Neural cell (in vitro differentiated cells): ENCODE measurements at regions not wholly inside any gene's neighbourhood (a gene's known extent, or its start where the extent isn't known, plus 50 kb on each side); places are given as distances from the start of the nearest gene placed in this dataset.

ENCODE experiments used
- H2AFZ ChIP-seq: fragments of 200-600, 300-800 bp; sonication (generic), shearing (Covaris generic); 2 replicates; pipeline ENCODE4 v1.6.0; 2014; ENCODE audit warnings: low read depth, mild to moderate bottlenecking, antibody characterized with exemption, low read length, moderate library complexity
- H3F3A ChIP-seq: fragments of 200-600 bp; shearing (Covaris generic); 2 replicates; pipeline ENCODE4 v1.6.1; 2016; ENCODE audit warnings: mild to moderate bottlenecking, moderate library complexity, mixed read lengths, antibody characterized with exemption, low read length; ENCODE audit not compliant: insufficient read depth, poor library complexity, severe bottlenecking
- H3K27ac ChIP-seq: fragments of 200-600, 300-800 bp; sonication (generic), shearing (Covaris generic); 2 replicates; pipeline ENCODE4 v1.5.1; 2014; ENCODE audit warnings: mild to moderate bottlenecking, low read length, moderate library complexity
- H3K27me3 ChIP-seq: fragments of 300-800, 200-600 bp; sonication (generic), shearing (Covaris generic); 2 replicates; pipeline ENCODE4 v1.6.0; 2014; ENCODE audit warnings: mild to moderate bottlenecking, low read depth, low read length, moderate library complexity; ENCODE audit not compliant: insufficient read depth
- H3K36me3 ChIP-seq: fragments of 300-800, 200-600 bp; sonication (generic), shearing (Covaris generic); 2 replicates; pipeline ENCODE4 v1.5.1; 2014; ENCODE audit warnings: mild to moderate bottlenecking, antibody characterized with exemption, low read length, moderate library complexity; ENCODE audit not compliant: insufficient read depth
- H3K4me2 ChIP-seq: fragments of 300-800, 200-600 bp; sonication (generic), shearing (Covaris generic); 2 replicates; pipeline ENCODE4 v1.6.0; 2014; ENCODE audit warnings: mild to moderate bottlenecking, low read length
- H3K4me3 ChIP-seq: fragments of 300-800, 200-600 bp; sonication (generic), shearing (Covaris generic); 2 replicates; pipeline ENCODE4 v1.5.1; 2014; ENCODE audit warnings: mild to moderate bottlenecking, low read length, moderate library complexity
- H3K79me2 ChIP-seq: fragments of 200-600 bp; shearing (Covaris generic); replicated peaks from 2 replicates; pipeline ENCODE4 v1.6.0; 2014; ENCODE audit warnings: mild to moderate bottlenecking, low read length, moderate library complexity; ENCODE audit not compliant: insufficient read depth
- H3K9ac ChIP-seq: fragments of 300-800, 200-600 bp; sonication (generic), shearing (Covaris generic); 2 replicates; pipeline ENCODE4 v1.6.1; 2016; ENCODE audit warnings: mild to moderate bottlenecking, low read length, mixed read lengths
- H3K9me2 ChIP-seq: fragments of 200-600 bp; shearing (Covaris generic); 2 replicates; pipeline ENCODE4 v1.6.1; 2016; ENCODE audit warnings: mild to moderate bottlenecking, low read length, mixed read lengths; ENCODE audit not compliant: insufficient read depth
- H3K9me3 ChIP-seq: fragments of 200-600, 300-800 bp; sonication (generic), shearing (Covaris generic); 2 replicates; pipeline ENCODE4 v1.6.1; 2016; ENCODE audit warnings: mild to moderate bottlenecking, mixed run types, low read length, moderate library complexity, mixed read lengths
- H4K20me1 ChIP-seq: fragments of 200-600 bp; shearing (Covaris generic); 2 replicates; pipeline ENCODE4 v1.6.1; 2016; ENCODE audit warnings: mild to moderate bottlenecking, mixed run types; ENCODE audit not compliant: insufficient read depth
- EP300 ChIP-seq: fragments of 450-650 bp; conservative IDR thresholded peaks from 2 replicates; pipeline ENCODE4 v1.6.1; 2014; ENCODE audit warnings: antibody characterized with exemption, mild to moderate bottlenecking, moderate library complexity; ENCODE audit not compliant: poor library complexity, severe bottlenecking
- EZH2 ChIP-seq: fragments of 200-600, 300-800 bp; shearing (Covaris generic), sonication (generic); IDR thresholded peaks from 2 replicates; pipeline ENCODE4 v1.6.1; 2014; ENCODE audit warnings: antibody characterized with exemption, low read length, borderline replicate concordance, mild to moderate bottlenecking; ENCODE audit not compliant: insufficient read depth, poor library complexity, severe bottlenecking
- MXI1 ChIP-seq: fragments of 450-650 bp; conservative IDR thresholded peaks from 2 replicates; pipeline ENCODE4 v1.6.1; 2014; ENCODE audit warnings: antibody characterized with exemption, mild to moderate bottlenecking; ENCODE audit not compliant: poor library complexity, severe bottlenecking
- POLR2AphosphoS5 ChIP-seq: IDR thresholded peaks from 2 replicates; pipeline ENCODE4 v1.6.1; 2012
- RAD21 ChIP-seq: fragments of 450-650 bp; conservative IDR thresholded peaks from 2 replicates; pipeline ENCODE4 v1.6.1; 2014; ENCODE audit warnings: antibody characterized with exemption, mild to moderate bottlenecking, moderate library complexity
- SMC3 ChIP-seq: fragments of 450-650 bp; conservative IDR thresholded peaks from 2 replicates; pipeline ENCODE4 v1.6.1; 2014; ENCODE audit warnings: antibody characterized with exemption, mild to moderate bottlenecking, moderate library complexity; ENCODE audit not compliant: poor library complexity
- TAF1 ChIP-seq: IDR thresholded peaks from 2 replicates; pipeline ENCODE4 v1.6.1; 2012; ENCODE audit warnings: low read depth
- TF ChIP-seq, protein P1 (sequence below): IDR thresholded peaks from 2 replicates; pipeline ENCODE4 v1.6.1; 2012; ENCODE audit warnings: borderline replicate concordance
- TF ChIP-seq, protein P2 (sequence below): fragments of 450-650 bp; IDR thresholded peaks from 2 replicates; pipeline ENCODE4 v1.5.1; 2014; ENCODE audit warnings: antibody characterized with exemption, mild to moderate bottlenecking, moderate library complexity; ENCODE audit not compliant: poor library complexity, severe bottlenecking

DNA sequence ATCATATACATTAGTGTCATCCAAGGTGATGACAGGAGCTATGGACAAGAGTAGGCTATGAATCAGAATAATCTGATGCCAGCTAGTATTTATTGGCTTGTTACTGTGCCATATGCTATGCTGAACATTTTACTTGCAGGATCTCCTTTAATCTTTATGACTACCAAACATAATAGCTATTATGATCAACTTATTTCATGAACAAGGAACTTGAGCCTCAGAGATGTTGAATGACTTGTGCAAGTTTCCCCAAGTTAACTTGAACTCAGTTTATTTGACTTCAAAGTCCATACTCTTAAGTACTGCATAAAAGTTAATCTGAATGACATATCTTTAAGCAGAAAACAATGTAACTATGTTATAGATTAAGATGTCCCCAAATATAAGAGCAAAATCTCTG, 178.8 kb upstream of the ARHGAP20 start:
- no peaks in the 10 kb centered on the region for H3K9me3 ChIP-seq
- no peak overlapping the region for H3K27ac ChIP-seq
- no peaks in the 10 kb centered on the region for H3K36me3 ChIP-seq
- no peak overlapping the region for H3K4me2 ChIP-seq
- H3K4me3 ChIP-seq, result no peak overlapping the region
- TF ChIP-seq TAF1, result no peak
- TF ChIP-seq EZH2, result no peak
- no peak for TF ChIP-seq SMC3
- TF ChIP-seq EP300, result no peak
- TF ChIP-seq, protein P1, sequence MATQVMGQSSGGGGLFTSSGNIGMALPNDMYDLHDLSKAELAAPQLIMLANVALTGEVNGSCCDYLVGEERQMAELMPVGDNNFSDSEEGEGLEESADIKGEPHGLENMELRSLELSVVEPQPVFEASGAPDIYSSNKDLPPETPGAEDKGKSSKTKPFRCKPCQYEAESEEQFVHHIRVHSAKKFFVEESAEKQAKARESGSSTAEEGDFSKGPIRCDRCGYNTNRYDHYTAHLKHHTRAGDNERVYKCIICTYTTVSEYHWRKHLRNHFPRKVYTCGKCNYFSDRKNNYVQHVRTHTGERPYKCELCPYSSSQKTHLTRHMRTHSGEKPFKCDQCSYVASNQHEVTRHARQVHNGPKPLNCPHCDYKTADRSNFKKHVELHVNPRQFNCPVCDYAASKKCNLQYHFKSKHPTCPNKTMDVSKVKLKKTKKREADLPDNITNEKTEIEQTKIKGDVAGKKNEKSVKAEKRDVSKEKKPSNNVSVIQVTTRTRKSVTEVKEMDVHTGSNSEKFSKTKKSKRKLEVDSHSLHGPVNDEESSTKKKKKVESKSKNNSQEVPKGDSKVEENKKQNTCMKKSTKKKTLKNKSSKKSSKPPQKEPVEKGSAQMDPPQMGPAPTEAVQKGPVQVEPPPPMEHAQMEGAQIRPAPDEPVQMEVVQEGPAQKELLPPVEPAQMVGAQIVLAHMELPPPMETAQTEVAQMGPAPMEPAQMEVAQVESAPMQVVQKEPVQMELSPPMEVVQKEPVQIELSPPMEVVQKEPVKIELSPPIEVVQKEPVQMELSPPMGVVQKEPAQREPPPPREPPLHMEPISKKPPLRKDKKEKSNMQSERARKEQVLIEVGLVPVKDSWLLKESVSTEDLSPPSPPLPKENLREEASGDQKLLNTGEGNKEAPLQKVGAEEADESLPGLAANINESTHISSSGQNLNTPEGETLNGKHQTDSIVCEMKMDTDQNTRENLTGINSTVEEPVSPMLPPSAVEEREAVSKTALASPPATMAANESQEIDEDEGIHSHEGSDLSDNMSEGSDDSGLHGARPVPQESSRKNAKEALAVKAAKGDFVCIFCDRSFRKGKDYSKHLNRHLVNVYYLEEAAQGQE, result no peak
- TF ChIP-seq, protein P2, sequence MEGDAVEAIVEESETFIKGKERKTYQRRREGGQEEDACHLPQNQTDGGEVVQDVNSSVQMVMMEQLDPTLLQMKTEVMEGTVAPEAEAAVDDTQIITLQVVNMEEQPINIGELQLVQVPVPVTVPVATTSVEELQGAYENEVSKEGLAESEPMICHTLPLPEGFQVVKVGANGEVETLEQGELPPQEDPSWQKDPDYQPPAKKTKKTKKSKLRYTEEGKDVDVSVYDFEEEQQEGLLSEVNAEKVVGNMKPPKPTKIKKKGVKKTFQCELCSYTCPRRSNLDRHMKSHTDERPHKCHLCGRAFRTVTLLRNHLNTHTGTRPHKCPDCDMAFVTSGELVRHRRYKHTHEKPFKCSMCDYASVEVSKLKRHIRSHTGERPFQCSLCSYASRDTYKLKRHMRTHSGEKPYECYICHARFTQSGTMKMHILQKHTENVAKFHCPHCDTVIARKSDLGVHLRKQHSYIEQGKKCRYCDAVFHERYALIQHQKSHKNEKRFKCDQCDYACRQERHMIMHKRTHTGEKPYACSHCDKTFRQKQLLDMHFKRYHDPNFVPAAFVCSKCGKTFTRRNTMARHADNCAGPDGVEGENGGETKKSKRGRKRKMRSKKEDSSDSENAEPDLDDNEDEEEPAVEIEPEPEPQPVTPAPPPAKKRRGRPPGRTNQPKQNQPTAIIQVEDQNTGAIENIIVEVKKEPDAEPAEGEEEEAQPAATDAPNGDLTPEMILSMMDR, result no peak
- no peak for TF ChIP-seq MXI1
- TF ChIP-seq RAD21, result no peak
- TF ChIP-seq POLR2AphosphoS5, result no peak
- no peaks in the 10 kb centered on the region for H3K27me3 ChIP-seq
- no peak overlapping the region for H2AFZ ChIP-seq
- H3K79me2 ChIP-seq, result no peaks in the 10 kb centered on the region
- H3F3A ChIP-seq, result no peaks in the 10 kb centered on the region
- H4K20me1 ChIP-seq, result no peaks in the 10 kb centered on the region
- no peak overlapping the region for H3K9ac ChIP-seq
- no peaks in the 10 kb centered on the region for H3K9me2 ChIP-seq

DNA sequence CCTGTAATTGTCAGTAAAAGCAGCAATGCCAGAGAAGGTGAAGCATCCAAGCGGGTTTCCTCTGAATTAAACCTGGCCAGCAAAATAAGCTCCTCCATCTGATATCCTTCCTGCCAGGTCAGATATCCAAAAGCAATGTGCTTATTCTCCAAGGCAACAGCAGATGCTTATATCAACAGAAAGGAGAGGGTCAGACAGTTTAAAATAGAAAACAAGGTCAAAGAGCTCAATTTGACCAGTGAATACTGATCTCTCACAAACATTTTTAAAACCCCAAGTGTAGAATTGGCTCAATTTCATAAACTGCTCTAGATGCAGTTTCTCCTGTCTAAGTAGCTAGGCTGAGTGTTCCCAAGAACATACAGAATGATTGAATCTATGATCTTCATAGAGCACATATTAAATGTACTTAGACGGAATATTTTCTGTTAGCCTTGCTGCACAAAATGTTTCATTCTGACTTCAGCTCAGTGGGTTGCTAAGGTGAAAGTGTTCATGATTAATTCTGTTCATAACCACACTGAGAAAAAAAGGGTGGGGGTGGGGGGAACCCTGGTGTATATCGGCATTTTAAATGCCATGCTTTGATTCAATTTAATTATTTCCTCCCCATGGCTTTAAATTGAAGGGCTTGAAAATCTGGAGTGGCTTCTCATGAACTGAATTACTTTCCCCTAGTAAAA, 174.2 kb upstream of the ARHGAP20 start:
- Histone ChIP-seq H3K9me2 (no peaks in the 10 kb centered on the region), H3K27ac (no peak overlapping the region), H3K79me2 (no peaks in the 10 kb centered on the region), H4K20me1 (no peaks in the 10 kb centered on the region), H3K4me3 (no peak overlapping the region), H3K9me3 (no peaks in the 10 kb centered on the region), H3K4me2 (no peak overlapping the region), H3K9ac (no peak overlapping the region), H3K27me3 (no peaks in the 10 kb centered on the region), H2AFZ (no peak overlapping the region), H3K36me3 (no peaks in the 10 kb centered on the region), H3F3A (no peaks in the 10 kb centered on the region)
- TF ChIP-seq EZH2, result no peak
- no peak for TF ChIP-seq POLR2AphosphoS5
- TF ChIP-seq, protein P1, result no peak
- TF ChIP-seq, protein P2, result no peak
- no peak for TF ChIP-seq TAF1
- TF ChIP-seq MXI1, result no peak
- no peak for TF ChIP-seq EP300
- no peak for TF ChIP-seq SMC3
- TF ChIP-seq RAD21, result no peak
